Small intestine (tissue), 7 donors: ENCODE measurements at regions not wholly inside any gene's neighbourhood (a gene's known extent, or its start where the extent isn't known, plus 50 kb on each side); places are given as distances from the start of the nearest gene placed in this dataset.

Source experiments
- DNase-seq, 2 donors: peaks; one replicate each; pipeline versions ENCODE4 v3.0.0 to v3.0.0-alpha.2; 2013
- FAIRE-seq: peaks from 2 replicates; lab custom pipeline; 2012; peaks lifted over from hg19 to GRCh38; lab: Jason Lieb, UNC
- H3K27ac ChIP-seq, 3 donors: one replicate each; pipeline ENCODE4 v1.5.1; 2013; ENCODE audit warnings: low read length in 2 of 3, mild to moderate bottlenecking in 2 of 3, control low read depth in 1 of 3, inconsistent platforms in 1 of 3, low read depth in 1 of 3, moderate library complexity in 1 of 3
- H3K27me3 ChIP-seq, 3 donors: one replicate each; pipeline ENCODE4 v1.6.1; 2013; ENCODE audit warnings: low read length in 3 of 3, inconsistent platforms in 1 of 3; ENCODE audit not compliant: control insufficient read depth in 3 of 3, insufficient read depth in 3 of 3
- H3K36me3 ChIP-seq, 3 donors: one replicate each; pipeline ENCODE4 v1.6.1; 2013; ENCODE audit warnings: low read length in 3 of 3, inconsistent platforms in 1 of 3, low read depth in 1 of 3, mild to moderate bottlenecking in 1 of 3, moderate library complexity in 1 of 3; ENCODE audit not compliant: control insufficient read depth in 3 of 3, insufficient read depth in 2 of 3
- H3K4me1 ChIP-seq, 3 donors: one replicate each; pipeline ENCODE4 v1.6.1; 2013; ENCODE audit warnings: low read length in 2 of 3, inconsistent platforms in 1 of 3, low read depth in 1 of 3, mild to moderate bottlenecking in 1 of 3, moderate library complexity in 1 of 3; ENCODE audit not compliant: control insufficient read depth in 3 of 3, insufficient read depth in 2 of 3
- H3K4me3 ChIP-seq, 3 donors: one replicate each; pipeline ENCODE4 v1.5.1; 2013; ENCODE audit warnings: low read length in 3 of 3, control low read depth in 1 of 3, inconsistent platforms in 1 of 3, low read depth in 1 of 3, mild to moderate bottlenecking in 1 of 3, moderate library complexity in 1 of 3
- H3K9me3 ChIP-seq, 2 donors: one replicate each; pipeline ENCODE4 v1.6.1; 2013; ENCODE audit warnings: low read depth in 1 of 2, low read length in 1 of 2; ENCODE audit not compliant: control insufficient read depth in 2 of 2, insufficient read depth in 1 of 2
- WGBS, 3 donors: extraction: QIAGEN DNeasy Blood & Tissue Kit; methylation state at CpG; one replicate each; pipeline ENCODE4 v1.1.7; 2013; 5-methylcytosine and 5-hydroxymethylcytosine counted together
- donor health status: healthy with polysubstance abuse.
- donor health status: control.
- donor health status: control.
- donor health status: Bipolar disorder and iron deficiency.
- donor health status: healthy.

- no peaks in the 10 kb centered on the region for H3K4me1 ChIP-seq
- H3K4me3 ChIP-seq: no peak overlapping the region
- no peaks in the 10 kb centered on the region for H3K27me3 ChIP-seq
- DNase-seq (no peak), FAIRE-seq (no peak)
- no peaks in the 10 kb centered on the region for H3K36me3 ChIP-seq
- no peaks in the 10 kb centered on the region for H3K9me3 ChIP-seq
- no peak overlapping the region for H3K27ac ChIP-seq
- WGBS, 3 donors: 81 to 90% (median 90%) methylated on average over 2 of the region's 2 CpGs
These were observed 105.7 kb upstream of the USP24 start for GRCh38 chr1:55320891-55321290.

DNA sequence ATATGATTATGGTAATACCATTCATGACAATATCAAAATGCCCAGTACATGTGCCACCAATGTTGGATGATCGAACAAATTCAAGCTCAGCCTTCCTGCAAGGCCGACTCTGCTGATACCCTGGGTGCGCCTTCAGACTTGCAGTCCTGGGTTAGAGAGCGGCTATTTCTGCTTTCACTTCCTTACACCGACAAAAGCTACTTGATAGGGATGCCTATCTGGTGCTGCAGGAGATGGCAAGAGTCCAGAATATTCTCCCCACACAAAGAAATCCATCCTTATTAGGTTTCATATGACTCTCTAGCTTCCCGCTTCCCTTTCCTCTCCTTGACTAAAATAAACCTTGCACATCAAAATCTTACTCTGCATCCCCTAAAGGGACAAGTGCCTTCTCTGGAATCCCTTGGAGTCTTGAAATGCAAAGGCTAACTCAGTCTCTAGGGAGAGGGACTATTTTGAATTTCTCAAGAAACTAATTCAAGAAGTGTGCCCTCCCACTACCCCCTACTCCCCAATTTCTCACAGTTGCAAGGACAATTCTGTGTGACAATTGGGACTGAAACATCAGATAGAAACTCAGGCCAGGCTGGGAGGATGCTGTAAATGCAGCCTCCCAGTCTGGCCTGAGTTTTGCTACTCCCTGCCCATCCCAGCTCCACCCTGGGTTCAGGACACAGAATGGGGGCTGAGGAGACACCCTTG is 103.1 kb upstream of the USP24 start:
- Histone ChIP-seq H3K27me3 (no peaks in the 10 kb centered on the region), H3K4me1 (no peaks in the 10 kb centered on the region), H3K36me3 (no peaks in the 10 kb centered on the region), H3K27ac (no peak overlapping the region), H3K9me3 (no peaks in the 10 kb centered on the region), H3K4me3 (no peak overlapping the region)
- WGBS, 3 donors: 64 to 77% (median 74%) methylated on average over 6 of the region's 6 CpGs
- FAIRE-seq (no peak), DNase-seq (no peak)

- WGBS, 3 donors: 20 to 56% (median 31%) methylated on average over 3 of the region's 3 CpGs
- no peak overlapping the region for H3K4me3 ChIP-seq
- FAIRE-seq (no peak), DNase-seq (peak; percentile 41 to 42)
- no peaks in the 10 kb centered on the region for H3K4me1 ChIP-seq
- H3K36me3 ChIP-seq: no peaks in the 10 kb centered on the region
- no peaks in the 10 kb centered on the region for H3K27me3 ChIP-seq
- no peaks in the 10 kb centered on the region for H3K9me3 ChIP-seq
- H3K27ac ChIP-seq: no peak overlapping the region
These were observed 102.5 kb upstream of the USP24 start for GRCh38 chr1:55317673-55318072.

DNA sequence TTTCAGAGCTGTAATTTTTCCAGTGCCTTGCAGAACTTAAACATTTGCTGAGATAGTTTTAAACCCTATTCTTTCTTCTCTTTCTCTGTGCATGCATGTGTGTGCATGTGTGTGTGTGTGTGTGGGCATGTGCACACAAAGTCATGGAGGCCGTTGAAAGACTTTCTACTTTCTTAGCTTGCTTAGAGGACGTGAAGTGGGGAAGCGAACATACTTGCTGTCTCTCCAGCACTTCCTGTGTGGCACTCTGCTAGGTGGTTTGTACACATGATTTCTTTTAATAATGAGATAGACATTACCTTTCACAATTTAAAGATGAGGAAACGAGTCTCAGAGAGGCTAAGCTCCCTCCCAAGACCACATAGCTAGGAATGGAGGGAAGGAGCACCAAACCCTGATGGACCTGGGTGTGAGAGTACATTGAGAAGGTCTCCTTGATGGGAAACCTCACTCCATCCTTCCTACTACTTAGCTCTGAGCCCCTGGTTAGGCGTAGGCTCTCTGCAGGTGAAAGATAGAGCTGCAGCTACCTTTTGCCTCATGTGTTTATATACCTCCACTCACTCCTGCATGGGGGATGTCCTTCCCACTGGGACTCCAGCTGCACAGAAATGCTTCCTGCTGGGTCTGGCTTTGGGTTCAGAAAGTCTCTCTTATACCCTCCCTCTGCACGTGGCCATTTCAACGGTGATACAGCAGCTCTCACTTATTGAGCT is 101.9 kb upstream of the USP24 start:
- Histone ChIP-seq H3K4me1 (no peaks in the 10 kb centered on the region), H3K27ac (no peak overlapping the region), H3K36me3 (no peaks in the 10 kb centered on the region), H3K4me3 (no peak overlapping the region), H3K27me3 (no peaks in the 10 kb centered on the region), H3K9me3 (no peaks in the 10 kb centered on the region)
- FAIRE-seq (no peak), DNase-seq (no peak)
- 79 to 83% (median 81%) methylated on average over 7 of the region's 7 CpGs for WGBS, 3 donors

GRCh38 chr1:55316502-55316901 is 101.3 kb upstream of the USP24 start:
- FAIRE-seq (no peak), DNase-seq (no peak)
- no peaks in the 10 kb centered on the region for H3K4me1 ChIP-seq
- H3K27ac ChIP-seq: no peak overlapping the region
- H3K4me3 ChIP-seq: no peak overlapping the region
- no peaks in the 10 kb centered on the region for H3K9me3 ChIP-seq
- H3K27me3 ChIP-seq: no peaks in the 10 kb centered on the region
- 62 to 87% (median 76%) methylated on average over 4 of the region's 4 CpGs for WGBS, 3 donors
- no peaks in the 10 kb centered on the region for H3K36me3 ChIP-seq

- no peak for FAIRE-seq
- DNase-seq: no peak
- Histone ChIP-seq H3K4me1 (no peaks in the 10 kb centered on the region), H3K27ac (no peak overlapping the region), H3K4me3 (no peak overlapping the region), H3K36me3 (no peaks in the 10 kb centered on the region), H3K9me3 (no peaks in the 10 kb centered on the region), H3K27me3 (no peaks in the 10 kb centered on the region)
- 89 to 95% (median 93%) methylated on average over 1 of the region's 1 CpG for WGBS, 3 donors
These were observed 100.4 kb upstream of the USP24 start for GRCh38 chr1:55315552-55315951.

DNA sequence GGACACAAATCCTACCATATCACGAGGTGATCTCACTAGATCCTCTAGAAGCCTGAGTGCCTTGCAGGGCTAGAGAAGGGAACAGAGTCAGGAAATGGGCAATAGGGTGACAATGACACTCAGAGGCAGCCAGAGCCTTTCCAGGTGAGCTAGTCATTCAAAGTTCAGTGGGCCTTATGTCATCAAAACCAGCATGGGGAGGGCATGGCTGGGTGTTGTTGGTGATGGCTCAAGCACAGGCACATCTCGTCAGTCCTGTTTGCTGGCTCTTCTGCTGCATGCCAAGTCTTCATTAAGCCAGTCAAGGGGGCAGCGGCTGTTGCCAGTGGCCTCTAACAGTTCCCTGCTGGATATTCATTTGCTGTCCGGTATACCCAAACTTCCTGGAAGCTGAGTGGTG is 99.6 kb upstream of the USP24 start:
- H3K9me3 ChIP-seq: no peaks in the 10 kb centered on the region
- FAIRE-seq (no peak), DNase-seq (no peak)
- WGBS, 3 donors: 83 to 90% (median 88%) methylated on average over 4 of the region's 4 CpGs
- H3K36me3 ChIP-seq: no peaks in the 10 kb centered on the region
- no peaks in the 10 kb centered on the region for H3K27me3 ChIP-seq
- H3K27ac ChIP-seq: no peak overlapping the region
- H3K4me1 ChIP-seq: no peaks in the 10 kb centered on the region
- H3K4me3 ChIP-seq: no peak overlapping the region

DNA sequence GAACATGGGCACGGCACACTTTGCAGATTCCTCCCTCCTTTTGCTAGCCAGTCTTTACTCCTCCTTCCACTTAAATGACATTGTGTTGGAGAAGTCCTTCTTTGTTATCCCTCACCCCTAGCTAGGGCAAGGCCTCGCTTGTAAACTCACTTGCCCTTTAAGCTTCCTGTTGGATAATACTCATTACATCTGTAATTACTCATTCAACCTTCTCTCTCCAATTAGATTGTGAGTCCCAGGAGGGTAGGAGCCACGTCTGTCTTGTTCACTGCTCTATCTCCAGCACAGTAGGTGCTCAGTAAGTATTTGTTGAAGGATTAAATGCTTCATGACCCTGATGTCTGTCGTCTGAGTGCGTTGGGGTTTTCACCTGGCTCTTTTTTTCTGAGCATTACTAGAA is 98.7 kb upstream of the USP24 start:
- no peaks in the 10 kb centered on the region for H3K36me3 ChIP-seq
- H3K27me3 ChIP-seq: no peaks in the 10 kb centered on the region
- DNase-seq (no peak), FAIRE-seq (no peak)
- H3K9me3 ChIP-seq: no peaks in the 10 kb centered on the region
- H3K4me3 ChIP-seq: no peak overlapping the region
- WGBS, 3 donors: 67 to 74% (median 72%) methylated on average over 5 of the region's 5 CpGs
- H3K27ac ChIP-seq: no peak overlapping the region
- no peaks in the 10 kb centered on the region for H3K4me1 ChIP-seq
